ENCODE measurements at regions not wholly inside any gene's neighbourhood (a gene's known extent, or its start where the extent isn't known, plus 50 kb on each side); places are given as distances from the start of the nearest gene placed in this dataset.

DNA sequence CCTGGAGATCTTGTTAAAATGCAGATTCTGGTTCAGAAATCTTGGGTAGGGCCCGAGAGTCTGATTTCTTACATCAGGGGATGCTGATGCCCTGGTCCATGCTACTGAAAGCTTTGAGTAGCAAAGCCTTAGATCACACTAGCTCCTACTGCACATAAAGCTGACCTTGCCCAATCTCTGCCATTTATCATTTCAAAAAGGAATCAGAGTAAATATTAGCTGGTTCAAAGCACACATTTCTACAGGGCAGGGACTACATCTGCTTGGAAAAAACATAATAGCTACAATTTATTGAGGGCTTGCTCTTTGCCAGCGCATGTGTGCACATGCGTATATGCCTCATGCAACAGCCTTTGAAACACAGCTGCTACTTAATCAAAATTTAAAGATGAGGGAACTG is 440.4 kb upstream of the ARID1B start:
- Histone ChIP-seq H3K4me3 (ENCODE audit: low read depth, low read length, poor library complexity, severe bottlenecking) (no peak overlapping the region), H3K4me1 (ENCODE audit: insufficient read depth, low read length, poor library complexity, severe bottlenecking) (no peaks in the 10 kb centered on the region), H3K79me2 (ENCODE audit: insufficient read depth, low read depth, low read length) (no peaks in the 10 kb centered on the region), H4K20me1 (ENCODE audit: insufficient read depth, low read length) (no peaks in the 10 kb centered on the region), H3K9me2 (ENCODE audit: insufficient read depth, low read length) (no peaks in the 10 kb centered on the region), H3K36me3 (ENCODE audit: insufficient read depth, low read length) (no peaks in the 10 kb centered on the region; the same call in 1 of the 2 replicates), H3K9me3 (ENCODE audit: low read length) (no peaks in the 10 kb centered on the region; the same call in 1 of the 2 replicates), H3K4me2 (ENCODE audit: low read length) (no peak overlapping the region), H3K27ac (ENCODE audit: low read depth, low read length, poor library complexity, severe bottlenecking) (no peak overlapping the region), H2AFZ (ENCODE audit: low read length) (no peak overlapping the region)
- no TSS peak for BruUV-seq (replicated peaks)
- POLR2A ChIA-PET, result interaction anchor here (0.6 to 1.6 kb wide), 4 partner anchors 8 to 314 kb away, joined by 4 to 5 read pairs (median 5); no protein-coding TSS in a partner anchor
- CTCF ChIA-PET (ENCODE audit: unreplicated experiment), result interaction anchor here (0.6 kb wide), 1 partner anchor 22 kb away, joined by 3 read pairs; no protein-coding TSS in a partner anchor
- TF ChIP-seq, protein P1, sequence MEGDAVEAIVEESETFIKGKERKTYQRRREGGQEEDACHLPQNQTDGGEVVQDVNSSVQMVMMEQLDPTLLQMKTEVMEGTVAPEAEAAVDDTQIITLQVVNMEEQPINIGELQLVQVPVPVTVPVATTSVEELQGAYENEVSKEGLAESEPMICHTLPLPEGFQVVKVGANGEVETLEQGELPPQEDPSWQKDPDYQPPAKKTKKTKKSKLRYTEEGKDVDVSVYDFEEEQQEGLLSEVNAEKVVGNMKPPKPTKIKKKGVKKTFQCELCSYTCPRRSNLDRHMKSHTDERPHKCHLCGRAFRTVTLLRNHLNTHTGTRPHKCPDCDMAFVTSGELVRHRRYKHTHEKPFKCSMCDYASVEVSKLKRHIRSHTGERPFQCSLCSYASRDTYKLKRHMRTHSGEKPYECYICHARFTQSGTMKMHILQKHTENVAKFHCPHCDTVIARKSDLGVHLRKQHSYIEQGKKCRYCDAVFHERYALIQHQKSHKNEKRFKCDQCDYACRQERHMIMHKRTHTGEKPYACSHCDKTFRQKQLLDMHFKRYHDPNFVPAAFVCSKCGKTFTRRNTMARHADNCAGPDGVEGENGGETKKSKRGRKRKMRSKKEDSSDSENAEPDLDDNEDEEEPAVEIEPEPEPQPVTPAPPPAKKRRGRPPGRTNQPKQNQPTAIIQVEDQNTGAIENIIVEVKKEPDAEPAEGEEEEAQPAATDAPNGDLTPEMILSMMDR (conservative IDR thresholded peaks at IDR 0.05; ENCODE audit: low read length), result no peak
- TF ChIP-seq EZH2phosphoT487 (IDR thresholded peaks at IDR 0.05; ENCODE audit: borderline replicate concordance, low read depth, low read length), result no peak
- intact Hi-C loops (cut with micrococcal nuclease; ENCODE audit: unreplicated experiment), result no loop called here
- DNase-seq (ENCODE audit: low spot score), result no peak

- H3K4me2 ChIP-seq (ENCODE audit: low read length), result no peak overlapping the region
- peaks cover 3% of the 10 kb centered on the region; the same call in 1 of the 2 replicates for H3K9me3 ChIP-seq (ENCODE audit: low read length)
- no TSS peak for BruUV-seq (replicated peaks)
- peak; percentile 32 for DNase-seq (ENCODE audit: low spot score)
- no peak overlapping the region for H3K4me3 ChIP-seq (ENCODE audit: low read depth, low read length, poor library complexity, severe bottlenecking)
- H4K20me1 ChIP-seq (ENCODE audit: insufficient read depth, low read length), result no peaks in the 10 kb centered on the region
- no peaks in the 10 kb centered on the region for H3K79me2 ChIP-seq (ENCODE audit: insufficient read depth, low read depth, low read length)
- no peaks in the 10 kb centered on the region for H3K4me1 ChIP-seq (ENCODE audit: insufficient read depth, low read length, poor library complexity, severe bottlenecking)
- intact Hi-C loops (cut with micrococcal nuclease; ENCODE audit: unreplicated experiment), result no loop called here
- TF ChIP-seq, protein P1 (conservative IDR thresholded peaks at IDR 0.05; ENCODE audit: low read length), result no peak
- TF ChIP-seq EZH2phosphoT487 (IDR thresholded peaks at IDR 0.05; ENCODE audit: borderline replicate concordance, low read depth, low read length), result no peak
- POLR2A ChIA-PET, result interaction anchor here (0.7 to 1.6 kb wide), 3 partner anchors 9 to 60 kb away, joined by 3 to 5 read pairs (median 4); no protein-coding TSS in a partner anchor
- no peak overlapping the region for H3K27ac ChIP-seq (ENCODE audit: low read depth, low read length, poor library complexity, severe bottlenecking)
- CTCF ChIA-PET (ENCODE audit: unreplicated experiment), result no interaction called here
- peaks cover 2% of the 10 kb centered on the region; the same call in 1 of the 2 replicates for H3K36me3 ChIP-seq (ENCODE audit: insufficient read depth, low read length)
- H2AFZ ChIP-seq (ENCODE audit: low read length), result no peak overlapping the region
- no peaks in the 10 kb centered on the region for H3K9me2 ChIP-seq (ENCODE audit: insufficient read depth, low read length)
Measured at GRCh38 chr6:156336089-156336488, 441.1 kb upstream of the ARID1B start.

DNA sequence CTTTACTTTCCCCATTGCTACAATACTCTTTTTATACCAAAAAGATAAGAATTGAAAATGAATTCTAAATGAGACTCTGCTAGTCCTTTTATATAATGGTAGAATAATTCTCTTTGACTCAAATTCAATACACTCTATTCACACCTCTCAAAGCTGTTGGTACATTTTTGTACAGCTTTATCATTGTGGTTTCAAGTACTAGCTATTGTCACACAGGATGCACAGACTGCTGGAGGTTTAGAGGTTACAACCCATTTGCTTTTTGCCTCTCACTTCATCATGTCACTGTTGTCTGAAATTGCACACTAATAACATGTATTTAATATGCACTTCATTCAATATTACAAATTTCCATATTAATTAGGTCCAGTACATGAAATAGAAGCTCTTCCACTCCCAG is 442.2 kb upstream of the ARID1B start:
- peaks cover 5% of the 10 kb centered on the region; the same call in 1 of the 2 replicates for H3K36me3 ChIP-seq (ENCODE audit: insufficient read depth, low read length)
- ChIA-PET POLR2A (interaction anchor here (0.6 to 1.4 kb wide), 3 partner anchors 20 to 662 kb away, joined by 3 to 4 read pairs (median 3); no protein-coding TSS in a partner anchor), CTCF (ENCODE audit: unreplicated experiment) (no interaction called here)
- no peak overlapping the region for H2AFZ ChIP-seq (ENCODE audit: low read length)
- no TSS peak for BruUV-seq (replicated peaks)
- no peak overlapping the region for H3K27ac ChIP-seq (ENCODE audit: low read depth, low read length, poor library complexity, severe bottlenecking)
- intact Hi-C loops (cut with micrococcal nuclease; ENCODE audit: unreplicated experiment), result no loop called here
- peaks cover 5% of the 10 kb centered on the region; the same call in 1 of the 2 replicates for H3K9me3 ChIP-seq (ENCODE audit: low read length)
- H3K9me2 ChIP-seq (ENCODE audit: insufficient read depth, low read length), result no peaks in the 10 kb centered on the region
- no peak overlapping the region for H3K4me2 ChIP-seq (ENCODE audit: low read length)
- no peaks in the 10 kb centered on the region for H3K4me1 ChIP-seq (ENCODE audit: insufficient read depth, low read length, poor library complexity, severe bottlenecking)
- H3K79me2 ChIP-seq (ENCODE audit: insufficient read depth, low read depth, low read length), result no peaks in the 10 kb centered on the region
- DNase-seq (ENCODE audit: low spot score), result no peak
- TF ChIP-seq, protein P1 (conservative IDR thresholded peaks at IDR 0.05; ENCODE audit: low read length), result no peak
- TF ChIP-seq EZH2phosphoT487 (IDR thresholded peaks at IDR 0.05; ENCODE audit: borderline replicate concordance, low read depth, low read length), result no peak
- no peaks in the 10 kb centered on the region for H4K20me1 ChIP-seq (ENCODE audit: insufficient read depth, low read length)
- H3K4me3 ChIP-seq (ENCODE audit: low read depth, low read length, poor library complexity, severe bottlenecking), result no peak overlapping the region

All from OCI-LY7 (cell line).